ENCODE measurements at regions not wholly inside any gene's neighbourhood (a gene's known extent, or its start where the extent isn't known, plus 50 kb on each side); places are given as distances from the start of the nearest gene placed in this dataset.

DNA sequence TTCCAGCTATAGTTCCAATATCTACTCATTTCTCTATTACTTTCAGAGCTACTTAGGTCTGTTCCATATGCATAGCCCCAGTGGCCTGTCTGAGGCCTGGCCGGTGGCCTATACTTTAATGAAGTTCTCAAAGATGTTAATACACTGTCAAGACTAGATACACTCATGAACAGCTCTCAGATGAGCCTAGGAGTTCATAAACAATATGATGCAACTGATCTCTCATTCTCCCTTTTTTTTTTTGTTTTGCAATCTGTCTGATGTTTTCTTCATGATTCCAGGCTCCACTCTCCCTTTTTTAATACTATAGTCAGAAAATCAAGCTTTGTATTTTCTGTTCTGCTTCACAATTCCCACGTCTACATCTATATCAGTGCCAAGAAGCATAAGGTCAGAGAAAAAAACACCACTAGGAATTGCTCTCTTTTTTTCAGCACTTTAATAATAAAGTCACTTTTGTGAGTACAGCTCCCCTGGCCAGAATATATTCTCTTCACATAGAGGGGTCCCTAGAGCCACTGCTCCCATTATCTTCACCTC is 321.0 kb downstream of the C7orf25 start:
- intact Hi-C loops (cut with micrococcal nuclease) = no loop called here
- ChIA-PET POLR2A (interaction anchor here (0.6 to 2.2 kb wide), 6 partner anchors 12 to 307 kb away, joined by 3 to 6 read pairs (median 3); no protein-coding TSS in a partner anchor), CTCF (interaction anchor here (0.7 to 1.3 kb wide), 6 partner anchors 14 to 613 kb away, joined by 3 to 5 read pairs (median 3); no protein-coding TSS in a partner anchor)
- no peak for DNase-seq (ENCODE audit: unreplicated experiment)
- Mint-ChIP-seq H3K27me3 (ENCODE audit: insufficient read depth, unreplicated experiment) (no peaks in the 10 kb centered on the region), H3K27ac (ENCODE audit: low read depth, unreplicated experiment) (no peak overlapping the region), H3K9me3 (ENCODE audit: unreplicated experiment) (peaks cover 8% of the 10 kb centered on the region), H3K36me3 (ENCODE audit: insufficient read depth, unreplicated experiment) (no peaks in the 10 kb centered on the region), H3K4me1 (ENCODE audit: insufficient read depth, unreplicated experiment) (peaks cover 7% of the 10 kb centered on the region), H3K4me3 (ENCODE audit: unreplicated experiment) (no peak overlapping the region)
- no peak for TF ChIP-seq CTCF (IDR thresholded peaks at IDR 0.05; ENCODE audit: unreplicated experiment)
- no TSS peak for BruUV-seq (replicated peaks)

DNA sequence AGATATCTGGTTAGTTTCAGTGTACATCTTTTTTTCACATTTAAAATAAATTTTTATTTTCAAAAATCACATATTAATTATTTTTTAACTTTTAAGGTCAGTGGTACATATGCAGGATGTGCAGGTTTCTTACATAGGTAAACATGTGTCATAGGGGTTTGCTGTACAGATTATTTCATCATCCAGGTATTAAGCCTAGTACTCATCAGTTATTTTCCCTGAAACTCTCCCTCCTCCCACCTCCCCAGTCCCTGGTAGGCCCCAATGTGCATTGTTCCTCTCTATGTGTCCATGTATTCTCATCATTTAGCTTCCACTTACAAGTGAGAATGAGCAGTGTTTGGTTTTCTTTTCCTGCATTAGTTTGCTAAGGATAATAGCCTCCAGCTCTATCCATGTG is 323.0 kb downstream of the C7orf25 start:
- H3K4me1 Mint-ChIP-seq (ENCODE audit: insufficient read depth, unreplicated experiment) = peaks cover 7% of the 10 kb centered on the region
- no peak overlapping the region for H3K4me3 Mint-ChIP-seq (ENCODE audit: unreplicated experiment)
- intact Hi-C loops (cut with micrococcal nuclease) = no loop called here
- DNase-seq (ENCODE audit: unreplicated experiment) = no peak
- no peak overlapping the region for H3K27ac Mint-ChIP-seq (ENCODE audit: low read depth, unreplicated experiment)
- no TSS peak for BruUV-seq (replicated peaks)
- peaks cover 22% of the 10 kb centered on the region for H3K9me3 Mint-ChIP-seq (ENCODE audit: unreplicated experiment)
- no peak for TF ChIP-seq CTCF (IDR thresholded peaks at IDR 0.05; ENCODE audit: unreplicated experiment)
- H3K27me3 Mint-ChIP-seq (ENCODE audit: insufficient read depth, unreplicated experiment) = no peaks in the 10 kb centered on the region
- no peaks in the 10 kb centered on the region for H3K36me3 Mint-ChIP-seq (ENCODE audit: insufficient read depth, unreplicated experiment)
- ChIA-PET POLR2A (interaction anchor here (0.6 to 2.2 kb wide), 2 partner anchors 83 to 517 kb away, joined by 3 to 6 read pairs; no protein-coding TSS in a partner anchor), CTCF (interaction anchor here (0.7 kb wide), 1 partner anchor 648 kb away, joined by 3 read pairs; no protein-coding TSS in a partner anchor)

- no peaks in the 10 kb centered on the region for H3K36me3 Mint-ChIP-seq (ENCODE audit: insufficient read depth, unreplicated experiment)
- TF ChIP-seq CTCF (IDR thresholded peaks at IDR 0.05; ENCODE audit: unreplicated experiment) = no peak
- H3K4me3 Mint-ChIP-seq (ENCODE audit: unreplicated experiment) = no peak overlapping the region
- BruUV-seq (replicated peaks) = no TSS peak
- H3K9me3 Mint-ChIP-seq (ENCODE audit: unreplicated experiment) = peaks cover 25% of the 10 kb centered on the region
- H3K27me3 Mint-ChIP-seq (ENCODE audit: insufficient read depth, unreplicated experiment) = no peaks in the 10 kb centered on the region
- H3K4me1 Mint-ChIP-seq (ENCODE audit: insufficient read depth, unreplicated experiment) = peaks cover 7% of the 10 kb centered on the region
- ChIA-PET CTCF (interaction anchor here (1.0 kb wide), 1 partner anchor 12 kb away, joined by 4 read pairs; no protein-coding TSS in a partner anchor), POLR2A (interaction anchor here (0.6 to 0.9 kb wide), 2 partner anchors 14 to 87 kb away, joined by 3 read pairs; no protein-coding TSS in a partner anchor)
- no peak for DNase-seq (ENCODE audit: unreplicated experiment)
- intact Hi-C loops (cut with micrococcal nuclease) = no loop called here
- no peak overlapping the region for H3K27ac Mint-ChIP-seq (ENCODE audit: low read depth, unreplicated experiment)
These were observed 324.1 kb downstream of the C7orf25 start for GRCh38 chr7:42587806-42588205.

DNA sequence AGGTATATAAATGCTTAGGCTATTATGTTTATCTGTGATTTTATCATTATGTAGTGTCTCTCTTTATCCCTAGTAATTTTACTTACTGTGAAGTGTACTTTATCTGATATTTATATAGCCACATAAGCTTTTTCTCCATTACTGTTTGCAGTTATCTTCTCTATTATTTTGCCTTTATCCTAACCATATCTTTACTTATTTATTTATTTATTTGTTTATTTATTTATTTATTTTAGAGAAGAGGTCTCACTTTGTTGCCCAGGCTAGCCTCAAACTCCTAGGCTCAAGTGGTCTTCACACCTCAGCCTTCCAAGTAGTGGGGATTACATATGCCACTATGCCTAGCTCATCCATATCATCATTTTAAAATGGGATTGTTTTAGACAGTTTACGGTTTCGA is 331.8 kb downstream of the C7orf25 start:
- Mint-ChIP-seq H3K4me1 (ENCODE audit: insufficient read depth, unreplicated experiment) (no peaks in the 10 kb centered on the region), H3K9me3 (ENCODE audit: unreplicated experiment) (peaks cover 25% of the 10 kb centered on the region), H3K4me3 (ENCODE audit: unreplicated experiment) (no peak overlapping the region), H3K36me3 (ENCODE audit: insufficient read depth, unreplicated experiment) (no peaks in the 10 kb centered on the region), H3K27ac (ENCODE audit: low read depth, unreplicated experiment) (no peak overlapping the region), H3K27me3 (ENCODE audit: insufficient read depth, unreplicated experiment) (no peaks in the 10 kb centered on the region)
- no peak for TF ChIP-seq CTCF (IDR thresholded peaks at IDR 0.05; ENCODE audit: unreplicated experiment)
- no peak for DNase-seq (ENCODE audit: unreplicated experiment)
- intact Hi-C loops (cut with micrococcal nuclease) = no loop called here
- ChIA-PET POLR2A (no interaction called here), CTCF (no interaction called here)
- BruUV-seq (replicated peaks) = no TSS peak
